ENCODE measurements at regions not wholly inside any gene's neighbourhood (a gene's known extent, or its start where the extent isn't known, plus 50 kb on each side); places are given as distances from the start of the nearest gene placed in this dataset.

DNA sequence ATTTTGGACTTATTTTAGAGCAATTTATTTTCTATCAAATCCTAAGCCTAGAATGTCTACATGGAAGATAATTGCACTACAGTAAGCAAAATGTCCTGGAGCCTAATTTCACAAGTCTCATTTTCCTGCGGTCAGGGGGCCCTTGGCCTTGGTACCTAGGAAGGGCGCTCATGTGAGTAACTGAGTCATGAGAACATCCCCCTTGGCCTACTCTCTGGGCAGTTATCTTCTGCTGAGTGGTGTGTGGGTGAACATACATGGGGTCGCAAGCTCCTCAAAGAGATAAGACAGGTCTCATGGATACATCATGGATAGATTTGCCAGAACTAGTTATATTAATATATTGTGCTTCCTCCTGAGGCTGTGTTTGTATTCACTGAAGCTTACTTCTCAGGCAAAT lies 211.2 kb upstream of the MARCKS start:
- no peaks in the 10 kb centered on the region for H3K36me3 ChIP-seq (ENCODE audit: control insufficient read depth, insufficient read depth, low read length)
- H3K27ac ChIP-seq, result no peak overlapping the region
- H3K27me3 ChIP-seq (ENCODE audit: control insufficient read depth, insufficient read depth, low read length), result no peaks in the 10 kb centered on the region
- TF ChIP-seq, protein P1, sequence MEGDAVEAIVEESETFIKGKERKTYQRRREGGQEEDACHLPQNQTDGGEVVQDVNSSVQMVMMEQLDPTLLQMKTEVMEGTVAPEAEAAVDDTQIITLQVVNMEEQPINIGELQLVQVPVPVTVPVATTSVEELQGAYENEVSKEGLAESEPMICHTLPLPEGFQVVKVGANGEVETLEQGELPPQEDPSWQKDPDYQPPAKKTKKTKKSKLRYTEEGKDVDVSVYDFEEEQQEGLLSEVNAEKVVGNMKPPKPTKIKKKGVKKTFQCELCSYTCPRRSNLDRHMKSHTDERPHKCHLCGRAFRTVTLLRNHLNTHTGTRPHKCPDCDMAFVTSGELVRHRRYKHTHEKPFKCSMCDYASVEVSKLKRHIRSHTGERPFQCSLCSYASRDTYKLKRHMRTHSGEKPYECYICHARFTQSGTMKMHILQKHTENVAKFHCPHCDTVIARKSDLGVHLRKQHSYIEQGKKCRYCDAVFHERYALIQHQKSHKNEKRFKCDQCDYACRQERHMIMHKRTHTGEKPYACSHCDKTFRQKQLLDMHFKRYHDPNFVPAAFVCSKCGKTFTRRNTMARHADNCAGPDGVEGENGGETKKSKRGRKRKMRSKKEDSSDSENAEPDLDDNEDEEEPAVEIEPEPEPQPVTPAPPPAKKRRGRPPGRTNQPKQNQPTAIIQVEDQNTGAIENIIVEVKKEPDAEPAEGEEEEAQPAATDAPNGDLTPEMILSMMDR (IDR thresholded peaks at IDR 0.05), result no peak
- no peak overlapping the region for H3K4me3 ChIP-seq (ENCODE audit: low read depth, low read length)
- no peak overlapping the region for H3K4me2 ChIP-seq (ENCODE audit: low read length)
- H3K4me1 ChIP-seq, result peaks cover 12% of the 10 kb centered on the region
- no peak overlapping the region for H3K9ac ChIP-seq
- no peak overlapping the region for H2AFZ ChIP-seq
- no peaks in the 10 kb centered on the region for H3K9me3 ChIP-seq (ENCODE audit: control insufficient read depth, low read length)
- no peaks in the 10 kb centered on the region for H3K79me2 ChIP-seq

DNA sequence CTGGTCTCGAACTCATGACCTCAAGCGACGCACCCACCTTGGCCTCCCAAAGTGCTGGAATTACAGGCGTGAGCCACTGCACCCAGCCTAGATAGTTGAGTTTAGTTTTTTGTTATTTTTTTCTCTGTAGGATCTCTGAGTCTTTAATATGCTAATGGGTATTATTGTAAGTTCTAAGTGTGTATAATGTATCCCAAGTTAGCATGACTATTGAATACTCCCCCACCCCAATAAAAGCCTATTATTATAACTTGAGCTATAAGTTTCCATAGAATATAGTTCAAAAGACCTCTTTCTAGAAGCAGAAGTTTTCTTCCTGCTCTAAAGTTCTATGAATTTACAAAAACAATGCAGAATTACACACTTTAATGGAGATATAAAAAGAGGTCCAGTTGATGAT lies 210.4 kb upstream of the MARCKS start:
- Histone ChIP-seq H3K9me3 (ENCODE audit: control insufficient read depth, low read length) (no peaks in the 10 kb centered on the region), H3K27ac (no peak overlapping the region), H3K4me2 (ENCODE audit: low read length) (no peak overlapping the region), H3K9ac (no peak overlapping the region), H2AFZ (no peak overlapping the region), H3K4me3 (ENCODE audit: low read depth, low read length) (no peak overlapping the region), H3K27me3 (ENCODE audit: control insufficient read depth, insufficient read depth, low read length) (no peaks in the 10 kb centered on the region), H3K79me2 (no peaks in the 10 kb centered on the region), H3K36me3 (ENCODE audit: control insufficient read depth, insufficient read depth, low read length) (no peaks in the 10 kb centered on the region), H3K4me1 (peaks cover 12% of the 10 kb centered on the region)
- TF ChIP-seq, protein P1 (IDR thresholded peaks at IDR 0.05), result no peak

DNA sequence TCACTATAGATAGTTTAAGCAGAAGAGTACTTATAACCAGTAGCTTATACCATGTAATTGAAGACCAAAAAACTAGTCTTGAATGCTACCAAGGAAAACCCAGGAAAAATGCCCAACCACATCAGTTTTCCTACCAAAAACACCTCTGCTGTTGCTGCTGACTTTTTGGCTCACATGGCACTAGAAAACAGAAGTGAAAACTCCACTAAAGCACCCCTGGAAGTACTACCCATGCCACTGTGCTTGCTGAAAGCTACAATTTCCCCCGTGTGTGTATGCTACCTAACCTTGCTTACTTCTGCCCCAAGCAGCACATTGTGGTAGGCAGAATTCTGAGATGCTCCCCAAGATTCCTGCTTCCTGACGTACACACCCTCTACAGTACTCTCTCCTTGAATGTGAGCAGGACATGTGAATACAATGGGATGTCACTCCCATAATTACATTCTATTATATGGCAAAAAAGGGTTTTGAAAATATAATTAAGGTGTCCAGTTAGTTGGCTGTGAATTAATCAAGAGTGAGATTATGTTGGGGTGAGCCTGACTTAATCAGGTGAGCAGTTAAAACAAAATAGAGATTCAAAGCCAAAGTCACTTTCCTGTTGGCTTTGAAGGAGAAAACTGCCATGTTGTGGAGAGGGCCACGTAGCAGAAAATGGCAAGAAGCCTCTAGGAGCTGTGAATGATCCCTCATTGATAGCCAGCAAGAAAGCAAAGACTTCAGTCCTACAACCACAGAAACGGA lies 209.8 kb upstream of the MARCKS start:
- no peak overlapping the region for H3K9ac ChIP-seq
- no peak overlapping the region for H3K4me3 ChIP-seq (ENCODE audit: low read depth, low read length)
- H3K27me3 ChIP-seq (ENCODE audit: control insufficient read depth, insufficient read depth, low read length), result no peaks in the 10 kb centered on the region
- no peak overlapping the region for H3K27ac ChIP-seq
- H3K4me1 ChIP-seq, result peaks cover 12% of the 10 kb centered on the region
- H3K36me3 ChIP-seq (ENCODE audit: control insufficient read depth, insufficient read depth, low read length), result no peaks in the 10 kb centered on the region
- TF ChIP-seq, protein P1 (IDR thresholded peaks at IDR 0.05), result no peak
- no peaks in the 10 kb centered on the region for H3K9me3 ChIP-seq (ENCODE audit: control insufficient read depth, low read length)
- no peak overlapping the region for H3K4me2 ChIP-seq (ENCODE audit: low read length)
- no peaks in the 10 kb centered on the region for H3K79me2 ChIP-seq
- H2AFZ ChIP-seq, result no peak overlapping the region

DNA sequence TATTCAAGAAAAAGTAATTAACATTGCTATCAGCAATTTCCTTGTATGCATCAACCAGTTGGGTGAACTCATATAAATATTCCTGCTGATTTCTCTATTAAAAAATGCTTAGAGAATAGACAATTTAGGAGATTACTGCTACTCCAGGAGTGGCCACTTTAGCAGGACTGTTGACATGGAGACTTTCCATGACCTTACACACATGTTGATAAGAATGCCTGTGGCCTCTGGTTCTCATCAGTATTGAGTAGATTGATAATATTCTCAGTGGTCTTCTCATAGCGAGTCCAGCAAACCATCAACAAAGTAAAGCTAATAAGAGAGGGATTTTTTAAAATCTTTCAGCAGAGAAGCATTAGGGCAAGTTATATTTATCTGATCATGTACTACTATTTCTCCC lies 208.4 kb upstream of the MARCKS start:
- Histone ChIP-seq H3K9ac (no peak overlapping the region), H3K4me1 (no peaks in the 10 kb centered on the region), H3K27ac (no peak overlapping the region)

More for the DNA sequence above, 208.4 kb upstream of the MARCKS start:
- Histone ChIP-seq H3K36me3 (ENCODE audit: control insufficient read depth, insufficient read depth, low read length) (no peaks in the 10 kb centered on the region), H3K4me3 (ENCODE audit: low read depth, low read length) (no peak overlapping the region), H2AFZ (no peak overlapping the region), H3K4me2 (ENCODE audit: low read length) (no peak overlapping the region), H3K27me3 (ENCODE audit: control insufficient read depth, insufficient read depth, low read length) (no peaks in the 10 kb centered on the region), H3K79me2 (no peaks in the 10 kb centered on the region), H3K9me3 (ENCODE audit: control insufficient read depth, low read length) (no peaks in the 10 kb centered on the region)
- TF ChIP-seq, protein P1 (IDR thresholded peaks at IDR 0.05), result no peak
